Activated T-helper 1 cell treated with anti-CD3 and anti-CD28 coated beads, Interleukin-12 subunit alpha, Interleukin-12 subunit beta, Interleukin-2, Interleukin-4 antibody, amounts not matched to agents 30 ng/mL and 10 ng/mL and 1 ng/mL, durations not matched to agents 14 hours and 24 hours and 36 hours (primary cell): ENCODE measurements at regions not wholly inside any gene's neighbourhood (a gene's known extent, or its start where the extent isn't known, plus 50 kb on each side); places are given as distances from the start of the nearest gene placed in this dataset.

Experiments
- DNase-seq: peaks from one replicate; pipeline ENCODE4 v3.0.0; 2021; ENCODE audit warnings: low spot score
- H3K27ac Mint-ChIP-seq: one replicate; pipeline ENCODE4 v1.8.0; 2021; ENCODE audit warnings: mild to moderate bottlenecking, mixed read lengths
- H3K27me3 Mint-ChIP-seq: one replicate; pipeline ENCODE4 v1.8.0; 2022; ENCODE audit warnings: mild to moderate bottlenecking, moderate library complexity, mixed read lengths; ENCODE audit not compliant: insufficient read depth
- H3K36me3 Mint-ChIP-seq: one replicate; pipeline ENCODE4 v1.8.0; 2021; ENCODE audit warnings: low read depth, mixed read lengths
- H3K4me1 Mint-ChIP-seq: one replicate; pipeline ENCODE4 v1.8.0; 2021; ENCODE audit warnings: low read depth, mixed read lengths
- H3K4me3 Mint-ChIP-seq: one replicate; pipeline ENCODE4 v1.8.0; 2021; ENCODE audit warnings: mild to moderate bottlenecking, moderate library complexity, mixed read lengths
- H3K9me3 Mint-ChIP-seq: one replicate; pipeline ENCODE4 v1.8.0; 2021; ENCODE audit warnings: mixed read lengths
- intact Hi-C: fragments of 100-400 bp; cut with micrococcal nuclease; formaldehyde crosslinking; loops from one replicate; pipeline ENCODE4 v1.15.1; 2024

GRCh38 chr20:40238511-40238910 is 450.5 kb downstream of the MAFB start:
- H3K27me3 Mint-ChIP-seq = no peaks in the 10 kb centered on the region
- H3K4me3 Mint-ChIP-seq = no peak overlapping the region
- H3K9me3 Mint-ChIP-seq = no peaks in the 10 kb centered on the region
- intact Hi-C loops = no loop called here
- DNase-seq = no peak
- no peak overlapping the region for H3K27ac Mint-ChIP-seq
- no peaks in the 10 kb centered on the region for H3K36me3 Mint-ChIP-seq
- H3K4me1 Mint-ChIP-seq = no peaks in the 10 kb centered on the region

- Mint-ChIP-seq H3K36me3 (no peaks in the 10 kb centered on the region), H3K9me3 (no peaks in the 10 kb centered on the region), H3K27ac (no peak overlapping the region), H3K27me3 (no peaks in the 10 kb centered on the region), H3K4me1 (no peaks in the 10 kb centered on the region), H3K4me3 (no peak overlapping the region)
- no peak for DNase-seq
- intact Hi-C loops = no loop called here
These were observed 454.4 kb downstream of the MAFB start for GRCh38 chr20:40234593-40234992.

- H3K27ac Mint-ChIP-seq = no peak overlapping the region
- no peak overlapping the region for H3K4me3 Mint-ChIP-seq
- H3K4me1 Mint-ChIP-seq = no peaks in the 10 kb centered on the region
- H3K36me3 Mint-ChIP-seq = no peaks in the 10 kb centered on the region
- H3K9me3 Mint-ChIP-seq = no peaks in the 10 kb centered on the region
- H3K27me3 Mint-ChIP-seq = peaks cover 3% of the 10 kb centered on the region
- intact Hi-C loops = no loop called here
- no peak for DNase-seq
These were observed 455.6 kb downstream of the MAFB start for GRCh38 chr20:40233406-40233805.

- Mint-ChIP-seq H3K27ac (no peak overlapping the region), H3K36me3 (no peaks in the 10 kb centered on the region), H3K4me1 (no peaks in the 10 kb centered on the region), H3K4me3 (no peak overlapping the region), H3K27me3 (peaks cover 4% of the 10 kb centered on the region), H3K9me3 (no peaks in the 10 kb centered on the region)
- DNase-seq = no peak
- intact Hi-C loops = no loop called here
These were observed 456.3 kb downstream of the MAFB start for GRCh38 chr20:40232756-40233155.

- Mint-ChIP-seq H3K4me1 (no peaks in the 10 kb centered on the region), H3K36me3 (no peaks in the 10 kb centered on the region), H3K27me3 (peaks cover 4% of the 10 kb centered on the region), H3K9me3 (no peaks in the 10 kb centered on the region), H3K4me3 (no peak overlapping the region), H3K27ac (no peak overlapping the region)
- DNase-seq = no peak
- intact Hi-C loops = no loop called here
These were observed 456.8 kb downstream of the MAFB start for GRCh38 chr20:40232273-40232672.

GRCh38 chr20:40230486-40230885 is 458.6 kb downstream of the MAFB start:
- Mint-ChIP-seq H3K36me3 (no peaks in the 10 kb centered on the region), H3K4me1 (no peaks in the 10 kb centered on the region), H3K27ac (no peak overlapping the region), H3K27me3 (peaks cover 4% of the 10 kb centered on the region), H3K4me3 (no peak overlapping the region), H3K9me3 (no peaks in the 10 kb centered on the region)
- no peak for DNase-seq
- intact Hi-C loops = no loop called here

GRCh38 chr20:40225596-40225995 is 463.4 kb downstream of the MAFB start:
- Mint-ChIP-seq H3K36me3 (no peaks in the 10 kb centered on the region), H3K4me3 (no peak overlapping the region), H3K27me3 (peaks cover 4% of the 10 kb centered on the region)

GRCh38 chr20:40223810-40224209 is 465.2 kb downstream of the MAFB start:
- intact Hi-C loops = no loop called here
- DNase-seq = no peak

More at GRCh38 chr20:40225596-40225995, 463.4 kb downstream of the MAFB start:
- Mint-ChIP-seq H3K9me3 (no peaks in the 10 kb centered on the region), H3K4me1 (no peaks in the 10 kb centered on the region), H3K27ac (no peak overlapping the region)
- no peak for DNase-seq
- intact Hi-C loops = no loop called here

GRCh38 chr20:40218971-40219370 is 470.1 kb downstream of the MAFB start:
- no peak overlapping the region for H3K27ac Mint-ChIP-seq
- H3K4me3 Mint-ChIP-seq = no peak overlapping the region
- intact Hi-C loops = no loop called here
- H3K36me3 Mint-ChIP-seq = no peaks in the 10 kb centered on the region
- no peaks in the 10 kb centered on the region for H3K27me3 Mint-ChIP-seq
- H3K4me1 Mint-ChIP-seq = no peaks in the 10 kb centered on the region
- H3K9me3 Mint-ChIP-seq = no peaks in the 10 kb centered on the region
- no peak for DNase-seq

More at GRCh38 chr20:40223810-40224209, 465.2 kb downstream of the MAFB start:
- Mint-ChIP-seq H3K4me1 (no peaks in the 10 kb centered on the region), H3K27me3 (peaks cover 4% of the 10 kb centered on the region), H3K4me3 (no peak overlapping the region), H3K36me3 (no peaks in the 10 kb centered on the region), H3K9me3 (no peaks in the 10 kb centered on the region), H3K27ac (no peak overlapping the region)

GRCh38 chr20:40218316-40218969 is 470.6 kb downstream of the MAFB start:
- Mint-ChIP-seq H3K4me3 (no peak overlapping the region), H3K27ac (no peak overlapping the region), H3K36me3 (no peaks in the 10 kb centered on the region), H3K27me3 (no peaks in the 10 kb centered on the region), H3K4me1 (no peaks in the 10 kb centered on the region), H3K9me3 (no peaks in the 10 kb centered on the region)
- intact Hi-C loops = no loop called here
- DNase-seq = no peak

GRCh38 chr20:40207655-40208054 is 481.4 kb downstream of the MAFB start:
- Mint-ChIP-seq H3K4me3 (no peak overlapping the region), H3K27me3 (no peaks in the 10 kb centered on the region), H3K36me3 (no peaks in the 10 kb centered on the region), H3K9me3 (no peaks in the 10 kb centered on the region), H3K27ac (no peak overlapping the region), H3K4me1 (no peaks in the 10 kb centered on the region)
- intact Hi-C loops = no loop called here
- no peak for DNase-seq

GRCh38 chr20:40205971-40206370 is 483.1 kb downstream of the MAFB start:
- no peaks in the 10 kb centered on the region for H3K4me1 Mint-ChIP-seq
- H3K4me3 Mint-ChIP-seq = no peak overlapping the region
- DNase-seq = no peak
- intact Hi-C loops = no loop called here
- no peak overlapping the region for H3K27ac Mint-ChIP-seq
- no peaks in the 10 kb centered on the region for H3K27me3 Mint-ChIP-seq
- H3K36me3 Mint-ChIP-seq = no peaks in the 10 kb centered on the region
- H3K9me3 Mint-ChIP-seq = no peaks in the 10 kb centered on the region

GRCh38 chr20:40203032-40203431 is 486.0 kb downstream of the MAFB start:
- Mint-ChIP-seq H3K27me3 (no peaks in the 10 kb centered on the region), H3K9me3 (no peaks in the 10 kb centered on the region), H3K27ac (no peak overlapping the region)

GRCh38 chr20:40197691-40198090 is 491.3 kb downstream of the MAFB start:
- no peak overlapping the region for H3K4me3 Mint-ChIP-seq
- H3K27ac Mint-ChIP-seq = no peak overlapping the region
- no peak for DNase-seq
- H3K4me1 Mint-ChIP-seq = no peaks in the 10 kb centered on the region
- no peaks in the 10 kb centered on the region for H3K9me3 Mint-ChIP-seq
- H3K27me3 Mint-ChIP-seq = no peaks in the 10 kb centered on the region
- H3K36me3 Mint-ChIP-seq = no peaks in the 10 kb centered on the region
- intact Hi-C loops = no loop called here

More at GRCh38 chr20:40203032-40203431, 486.0 kb downstream of the MAFB start:
- no peaks in the 10 kb centered on the region for H3K4me1 Mint-ChIP-seq
- no peak for DNase-seq
- H3K36me3 Mint-ChIP-seq = no peaks in the 10 kb centered on the region
- no peak overlapping the region for H3K4me3 Mint-ChIP-seq
- intact Hi-C loops = no loop called here
